Prostate gland (tissue), 2 donors: ENCODE measurements at regions not wholly inside any gene's neighbourhood (a gene's known extent, or its start where the extent isn't known, plus 50 kb on each side); places are given as distances from the start of the nearest gene placed in this dataset.
A peak's percentile ranks its signal among the peaks of the same experiment; 100 is the strongest.

Source experiments
- DNase-seq: peaks from one replicate; pipeline ENCODE4 v3.0.0-alpha.2; 2019; ENCODE audit warnings: low spot score
- H3K27ac ChIP-seq, 2 donors: fragments of 200-600 bp; sonication (generic); 2 replicates each; pipeline ENCODE4 v1.5.1; 2017 to 2019
- H3K27me3 ChIP-seq: fragments of 200-600 bp; sonication (generic); replicated peaks from 2 replicates; pipeline ENCODE4 v1.5.1; 2019; ENCODE audit not compliant: insufficient read depth
- H3K36me3 ChIP-seq, 2 donors: fragments of 200-600 bp; sonication (generic); 1 replicate in 1 of 2; 2 replicates in 1 of 2; pipeline versions ENCODE4 v1.5.1 to v1.8.1; 2017 to 2019
- H3K4me1 ChIP-seq: fragments of 200-600 bp; sonication (generic); replicated peaks from 2 replicates; pipeline ENCODE4 v1.5.1; 2019
- H3K4me3 ChIP-seq, 2 donors: fragments of 200-600 bp; sonication (generic); 2 replicates each; pipeline ENCODE4 v1.5.1; 2017 to 2019
- H3K9me3 ChIP-seq: fragments of 200-600 bp; sonication (generic); 2 replicates; pipeline ENCODE4 v1.5.1; 2017
- POLR2A ChIP-seq: fragments of 450-650 bp; IDR thresholded peaks from one replicate; pipeline ENCODE4 v1.6.1; 2016; ENCODE audit warnings: antibody characterized with exemption, mild to moderate bottlenecking
- POLR2AphosphoS5 ChIP-seq: sonication (generic); formaldehyde crosslinking; IDR thresholded peaks from one replicate; pipeline ENCODE4 v1.6.1; 2017; ENCODE audit warnings: antibody characterized with exemption
- WGBS: methylation state at CpG from one replicate; pipeline ENCODE4 v1.1.5; 2018; 5-methylcytosine and 5-hydroxymethylcytosine counted together
- intact Hi-C: fragments of 100-400 bp; cut with DNase I; formaldehyde crosslinking; loops from one replicate; pipeline ENCODE4 v1.14.2; 2022
- TF ChIP-seq, protein P1 (sequence below), 4 experiments: fragments of 200-600 bp in 2 of 4; fragments of 450-650 bp in 2 of 4; sonication (generic) in 2 of 4; IDR thresholded peaks; 1 replicate in 3 of 4; 2 replicates in 1 of 4; pipeline ENCODE4 v1.5.1; 2016 to 2019; ENCODE audit warnings: antibody characterized with exemption in 4 of 4, mild to moderate bottlenecking in 2 of 4, moderate library complexity in 2 of 4

DNA sequence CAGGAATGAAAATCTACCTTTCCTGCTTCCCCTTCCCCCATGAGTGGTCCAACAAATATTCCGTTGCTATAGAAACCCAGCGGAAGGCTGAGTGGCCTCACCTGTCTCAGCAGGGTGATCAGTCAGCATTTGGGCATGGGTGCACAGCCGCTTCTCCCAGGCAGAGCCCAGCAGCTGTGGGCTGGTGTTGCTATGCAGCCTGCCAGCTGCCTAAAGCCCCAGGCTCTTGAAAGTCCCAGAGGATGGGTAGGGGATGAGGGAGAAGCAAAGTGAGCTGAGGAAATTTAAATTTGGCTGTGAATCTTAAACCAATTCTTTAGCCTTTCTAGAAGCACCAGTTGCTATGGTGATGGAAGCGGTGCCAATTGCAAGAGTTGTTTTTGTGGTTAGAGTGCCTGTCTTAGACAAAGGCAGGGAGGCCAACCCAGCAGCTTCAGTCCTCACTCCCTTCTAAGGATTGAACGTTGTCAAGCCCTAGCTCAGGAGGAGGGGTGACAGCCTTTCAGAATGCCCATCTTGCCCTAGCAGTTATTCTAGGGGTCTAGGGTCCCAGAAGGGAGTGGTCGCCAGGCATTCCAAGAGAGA is 151.5 kb upstream of the PITX1 start:
- DNase-seq: peak; percentile 36
- WGBS: 73% methylated on average over 6 of the region's 6 CpGs
- Histone ChIP-seq H3K27ac (peak overlapping the region in 1 of 2 donors; percentile 42), H3K9me3 (no peaks in the 10 kb centered on the region), H3K36me3 (no peaks in the 10 kb centered on the region), H3K4me1 (no peaks in the 10 kb centered on the region), H3K4me3 (no peak overlapping the region), H3K27me3 (no peaks in the 10 kb centered on the region)
- intact Hi-C loops: no loop called here
- TF ChIP-seq POLR2AphosphoS5 (no peak), POLR2A (no peak)
- TF ChIP-seq, protein P1, sequence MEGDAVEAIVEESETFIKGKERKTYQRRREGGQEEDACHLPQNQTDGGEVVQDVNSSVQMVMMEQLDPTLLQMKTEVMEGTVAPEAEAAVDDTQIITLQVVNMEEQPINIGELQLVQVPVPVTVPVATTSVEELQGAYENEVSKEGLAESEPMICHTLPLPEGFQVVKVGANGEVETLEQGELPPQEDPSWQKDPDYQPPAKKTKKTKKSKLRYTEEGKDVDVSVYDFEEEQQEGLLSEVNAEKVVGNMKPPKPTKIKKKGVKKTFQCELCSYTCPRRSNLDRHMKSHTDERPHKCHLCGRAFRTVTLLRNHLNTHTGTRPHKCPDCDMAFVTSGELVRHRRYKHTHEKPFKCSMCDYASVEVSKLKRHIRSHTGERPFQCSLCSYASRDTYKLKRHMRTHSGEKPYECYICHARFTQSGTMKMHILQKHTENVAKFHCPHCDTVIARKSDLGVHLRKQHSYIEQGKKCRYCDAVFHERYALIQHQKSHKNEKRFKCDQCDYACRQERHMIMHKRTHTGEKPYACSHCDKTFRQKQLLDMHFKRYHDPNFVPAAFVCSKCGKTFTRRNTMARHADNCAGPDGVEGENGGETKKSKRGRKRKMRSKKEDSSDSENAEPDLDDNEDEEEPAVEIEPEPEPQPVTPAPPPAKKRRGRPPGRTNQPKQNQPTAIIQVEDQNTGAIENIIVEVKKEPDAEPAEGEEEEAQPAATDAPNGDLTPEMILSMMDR (IDR thresholded peaks at IDR 0.05): no peak

DNA sequence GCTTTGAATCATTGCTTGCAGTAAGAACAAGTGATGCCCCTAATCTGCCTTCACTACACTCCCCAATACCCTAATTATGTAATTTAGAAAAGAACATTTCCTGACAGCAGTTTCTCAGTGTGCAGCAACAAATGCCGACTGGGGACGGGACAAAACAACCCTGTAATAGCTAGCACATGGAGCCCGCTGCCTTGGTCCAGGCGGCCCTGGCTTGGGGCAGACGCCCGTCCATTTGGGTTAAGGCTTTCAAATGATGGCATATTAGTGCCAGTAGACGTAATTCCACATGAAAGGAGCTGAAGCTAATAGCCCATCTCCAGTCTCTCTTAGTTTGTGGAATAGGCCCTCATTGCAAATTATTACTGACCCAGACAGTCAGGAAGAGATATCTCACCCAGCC is 150.6 kb upstream of the PITX1 start:
- no peak for TF ChIP-seq POLR2A
- TF ChIP-seq POLR2AphosphoS5: no peak
- TF ChIP-seq, protein P1 (IDR thresholded peaks at IDR 0.05): no peak
- intact Hi-C loops: no loop called here
- H3K4me3 ChIP-seq: no peak overlapping the region
- no peak for DNase-seq
- H3K36me3 ChIP-seq: no peaks in the 10 kb centered on the region
- no peaks in the 10 kb centered on the region for H3K4me1 ChIP-seq
- H3K27ac ChIP-seq: no peak overlapping the region
- 96% methylated on average over 7 of the region's 7 CpGs for WGBS
- H3K9me3 ChIP-seq: no peaks in the 10 kb centered on the region
- H3K27me3 ChIP-seq: no peaks in the 10 kb centered on the region

DNA sequence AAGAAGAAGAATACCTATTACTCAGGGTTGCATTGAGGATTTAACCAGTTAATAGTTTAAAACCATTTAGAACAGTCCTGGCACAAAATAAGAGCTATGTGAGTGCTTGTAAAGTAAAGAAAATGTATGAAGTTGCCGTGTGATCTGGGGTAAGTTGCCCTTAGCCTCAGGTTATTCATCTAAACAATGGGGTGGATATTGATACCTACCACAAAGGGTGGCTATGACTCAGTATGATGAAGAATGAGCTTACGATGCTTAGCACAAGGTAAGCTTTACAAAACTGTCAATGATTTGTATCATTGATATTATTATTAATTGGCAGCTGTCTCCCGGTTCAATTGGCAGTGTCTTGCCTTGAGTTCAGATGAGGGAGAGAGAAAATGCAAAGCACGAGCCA is 149.4 kb upstream of the PITX1 start:
- Histone ChIP-seq H3K4me1 (no peaks in the 10 kb centered on the region), H3K27me3 (no peaks in the 10 kb centered on the region), H3K27ac (no peak overlapping the region), H3K36me3 (no peaks in the 10 kb centered on the region), H3K4me3 (no peak overlapping the region), H3K9me3 (no peaks in the 10 kb centered on the region)
- 87% methylated on average over 4 of the region's 4 CpGs for WGBS
- intact Hi-C loops: no loop called here
- no peak for TF ChIP-seq POLR2AphosphoS5
- TF ChIP-seq, protein P1 (IDR thresholded peaks at IDR 0.05): no peak
- TF ChIP-seq POLR2A: no peak
- no peak for DNase-seq

GRCh38 chr5:135182675-135183074 is 148.6 kb upstream of the PITX1 start:
- intact Hi-C loops: no loop called here
- no peak for DNase-seq
- no peak for TF ChIP-seq POLR2AphosphoS5
- no peak for TF ChIP-seq POLR2A
- TF ChIP-seq, protein P1 (IDR thresholded peaks at IDR 0.05): no peak
- Histone ChIP-seq H3K9me3 (no peaks in the 10 kb centered on the region), H3K36me3 (no peaks in the 10 kb centered on the region), H3K27me3 (no peaks in the 10 kb centered on the region), H3K4me1 (no peaks in the 10 kb centered on the region), H3K4me3 (no peak overlapping the region), H3K27ac (no peak overlapping the region)
- WGBS: 97% methylated on average over 5 of the region's 5 CpGs

- H3K27me3 ChIP-seq: no peaks in the 10 kb centered on the region
- H3K36me3 ChIP-seq: no peaks in the 10 kb centered on the region
- no peak for DNase-seq
- WGBS: 95% methylated on average over 3 of the region's 3 CpGs
- TF ChIP-seq POLR2A (no peak), POLR2AphosphoS5 (no peak)
- TF ChIP-seq, protein P1 (IDR thresholded peaks at IDR 0.05): no peak
- H3K27ac ChIP-seq: no peak overlapping the region
- intact Hi-C loops: no loop called here
- H3K9me3 ChIP-seq: no peaks in the 10 kb centered on the region
- no peak overlapping the region for H3K4me3 ChIP-seq
- no peaks in the 10 kb centered on the region for H3K4me1 ChIP-seq
These were observed 147.6 kb upstream of the PITX1 start for GRCh38 chr5:135181653-135182052.
